ENCODE measurements at regions not wholly inside any gene's neighbourhood (a gene's known extent, or its start where the extent isn't known, plus 50 kb on each side); places are given as distances from the start of the nearest gene placed in this dataset.

DNA sequence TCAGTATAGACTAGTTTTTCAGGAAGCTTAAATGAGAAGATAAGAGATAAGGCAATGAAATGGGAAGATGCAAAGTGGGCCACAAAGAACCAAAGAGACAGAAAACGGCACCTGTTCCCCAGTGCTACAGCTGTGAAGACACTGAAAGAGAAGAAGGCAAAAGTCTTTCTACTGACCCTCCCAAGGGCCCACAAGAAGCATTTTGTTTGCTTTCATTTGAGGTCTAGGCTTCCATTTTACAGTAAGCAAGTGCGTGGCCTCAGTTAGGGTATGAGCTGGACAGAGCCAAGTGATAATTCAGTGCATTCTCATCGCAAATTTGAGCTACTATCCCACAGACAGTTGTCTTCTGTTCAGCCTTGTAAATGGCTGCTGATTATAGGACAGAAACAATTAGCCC is 53.4 kb upstream of the STK17B start:
- H3K4me1 ChIP-seq (replicated peaks) = no peaks in the 10 kb centered on the region
- H3K27ac ChIP-seq = no peak overlapping the region
- intact Hi-C loops (cut with DNase I) = no loop called here
- WGBS = 76% methylated on average over 3 of the region's 3 CpGs
- H3K4me3 ChIP-seq = no peak overlapping the region
- TF ChIP-seq POLR2A (IDR thresholded peaks at IDR 0.05) (no peak), POLR2AphosphoS5 (IDR thresholded peaks at IDR 0.05) (no peak)
- TF ChIP-seq, protein P1, sequence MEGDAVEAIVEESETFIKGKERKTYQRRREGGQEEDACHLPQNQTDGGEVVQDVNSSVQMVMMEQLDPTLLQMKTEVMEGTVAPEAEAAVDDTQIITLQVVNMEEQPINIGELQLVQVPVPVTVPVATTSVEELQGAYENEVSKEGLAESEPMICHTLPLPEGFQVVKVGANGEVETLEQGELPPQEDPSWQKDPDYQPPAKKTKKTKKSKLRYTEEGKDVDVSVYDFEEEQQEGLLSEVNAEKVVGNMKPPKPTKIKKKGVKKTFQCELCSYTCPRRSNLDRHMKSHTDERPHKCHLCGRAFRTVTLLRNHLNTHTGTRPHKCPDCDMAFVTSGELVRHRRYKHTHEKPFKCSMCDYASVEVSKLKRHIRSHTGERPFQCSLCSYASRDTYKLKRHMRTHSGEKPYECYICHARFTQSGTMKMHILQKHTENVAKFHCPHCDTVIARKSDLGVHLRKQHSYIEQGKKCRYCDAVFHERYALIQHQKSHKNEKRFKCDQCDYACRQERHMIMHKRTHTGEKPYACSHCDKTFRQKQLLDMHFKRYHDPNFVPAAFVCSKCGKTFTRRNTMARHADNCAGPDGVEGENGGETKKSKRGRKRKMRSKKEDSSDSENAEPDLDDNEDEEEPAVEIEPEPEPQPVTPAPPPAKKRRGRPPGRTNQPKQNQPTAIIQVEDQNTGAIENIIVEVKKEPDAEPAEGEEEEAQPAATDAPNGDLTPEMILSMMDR (IDR thresholded peaks at IDR 0.05) = no peak
- no peaks in the 10 kb centered on the region for H3K27me3 ChIP-seq (replicated peaks; ENCODE audit: insufficient read depth)
- H3K9me3 ChIP-seq = no peaks in the 10 kb centered on the region
- H3K36me3 ChIP-seq = no peaks in the 10 kb centered on the region
- DNase-seq (ENCODE audit: low spot score) = no peak

DNA sequence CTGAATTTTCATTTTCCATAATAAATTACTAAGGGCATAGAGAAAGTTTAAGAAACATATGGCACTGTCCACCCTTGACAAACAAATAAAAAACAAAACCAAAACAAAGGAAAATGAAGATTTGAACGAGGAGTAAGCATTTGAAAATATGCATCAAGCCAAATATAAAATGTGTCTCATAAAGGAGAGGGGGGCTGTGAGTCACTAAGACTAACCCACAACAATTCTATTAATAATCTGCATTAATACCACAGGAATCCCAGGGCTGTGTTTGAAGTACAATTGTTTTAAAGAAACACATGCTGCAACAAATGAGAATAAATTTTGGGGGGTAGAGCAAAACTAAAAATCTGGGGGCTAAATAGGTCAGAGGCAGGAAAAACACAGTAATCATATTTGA is 53.8 kb upstream of the STK17B start:
- Histone ChIP-seq H3K9me3 (no peaks in the 10 kb centered on the region), H3K4me3 (no peak overlapping the region), H3K4me1 (replicated peaks) (no peaks in the 10 kb centered on the region), H3K27me3 (replicated peaks; ENCODE audit: insufficient read depth) (no peaks in the 10 kb centered on the region), H3K36me3 (no peaks in the 10 kb centered on the region), H3K27ac (no peak overlapping the region)
- DNase-seq (ENCODE audit: low spot score) = no peak
- intact Hi-C loops (cut with DNase I) = no loop called here
- no peak for TF ChIP-seq POLR2A (IDR thresholded peaks at IDR 0.05)
- no peak for TF ChIP-seq POLR2AphosphoS5 (IDR thresholded peaks at IDR 0.05)
- TF ChIP-seq, protein P1 (IDR thresholded peaks at IDR 0.05) = no peak
- 15% methylated on average over 1 of the region's 1 CpG for WGBS

DNA sequence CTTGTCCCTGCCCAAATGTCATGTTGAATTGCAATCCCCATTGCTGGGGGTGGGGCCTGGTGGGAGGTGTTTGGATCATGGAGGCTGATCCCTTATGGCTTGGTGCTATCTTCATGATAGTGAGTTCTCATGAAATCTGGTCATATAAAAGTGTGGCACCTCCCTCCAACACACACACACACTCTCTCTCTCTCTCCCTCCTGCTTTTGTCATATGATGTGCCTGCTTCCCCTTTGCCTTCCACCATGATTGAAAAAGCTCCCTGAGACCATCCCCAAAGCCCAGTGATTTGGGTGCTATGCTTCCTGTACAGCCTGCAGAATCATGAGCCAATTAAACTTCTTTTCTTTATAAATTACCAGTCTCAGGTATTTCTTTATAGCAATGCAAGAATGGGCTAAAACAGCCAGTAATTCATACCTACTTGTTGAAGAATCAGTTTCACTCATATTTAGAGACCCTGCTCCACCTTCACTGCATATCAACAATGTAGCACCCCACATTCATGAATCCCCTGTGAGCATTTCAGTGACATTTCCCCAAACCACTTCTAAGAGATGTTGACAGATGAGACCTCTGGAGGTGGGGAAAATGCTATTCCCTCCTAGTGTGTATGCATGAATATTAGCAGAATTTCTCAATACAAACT is 54.8 kb upstream of the STK17B start:
- no peak overlapping the region for H3K4me3 ChIP-seq
- no peaks in the 10 kb centered on the region for H3K27me3 ChIP-seq (replicated peaks; ENCODE audit: insufficient read depth)
- H3K36me3 ChIP-seq = no peaks in the 10 kb centered on the region
- H3K4me1 ChIP-seq (replicated peaks) = no peaks in the 10 kb centered on the region
- no peak overlapping the region for H3K27ac ChIP-seq
- TF ChIP-seq POLR2AphosphoS5 (IDR thresholded peaks at IDR 0.05) = no peak
- TF ChIP-seq POLR2A (IDR thresholded peaks at IDR 0.05) = no peak
- TF ChIP-seq, protein P1 (IDR thresholded peaks at IDR 0.05) = no peak
- H3K9me3 ChIP-seq = no peaks in the 10 kb centered on the region
- no peak for DNase-seq (ENCODE audit: low spot score)
- intact Hi-C loops (cut with DNase I) = no loop called here

DNA sequence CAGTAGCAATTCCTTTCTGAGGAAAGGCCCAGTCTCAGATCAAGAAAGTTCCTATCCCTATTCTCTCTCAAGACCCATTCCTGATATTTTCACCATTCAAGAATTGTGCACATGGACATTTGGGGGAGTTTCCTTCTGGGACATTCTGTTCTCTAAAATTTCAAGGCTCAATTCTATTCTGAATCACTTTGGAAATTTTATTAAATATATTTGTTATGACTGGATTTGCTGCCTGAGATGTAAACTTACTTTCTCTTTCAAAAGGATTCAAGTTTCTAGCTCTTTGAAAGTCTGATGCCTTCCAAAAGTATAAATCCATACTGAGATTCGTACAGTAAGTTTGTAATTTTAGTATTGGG is 55.3 kb upstream of the STK17B start:
- TF ChIP-seq POLR2AphosphoS5 (IDR thresholded peaks at IDR 0.05) (no peak), POLR2A (IDR thresholded peaks at IDR 0.05) (no peak)
- TF ChIP-seq, protein P1 (IDR thresholded peaks at IDR 0.05) = no peak
- intact Hi-C loops (cut with DNase I) = no loop called here
- H3K9me3 ChIP-seq = no peaks in the 10 kb centered on the region
- no peak overlapping the region for H3K27ac ChIP-seq
- H3K27me3 ChIP-seq (replicated peaks; ENCODE audit: insufficient read depth) = no peaks in the 10 kb centered on the region
- DNase-seq (ENCODE audit: low spot score) = no peak
- WGBS = 89% methylated on average over 1 of the region's 1 CpG
- no peaks in the 10 kb centered on the region for H3K36me3 ChIP-seq
- H3K4me3 ChIP-seq = no peak overlapping the region
- H3K4me1 ChIP-seq (replicated peaks) = no peaks in the 10 kb centered on the region

DNA sequence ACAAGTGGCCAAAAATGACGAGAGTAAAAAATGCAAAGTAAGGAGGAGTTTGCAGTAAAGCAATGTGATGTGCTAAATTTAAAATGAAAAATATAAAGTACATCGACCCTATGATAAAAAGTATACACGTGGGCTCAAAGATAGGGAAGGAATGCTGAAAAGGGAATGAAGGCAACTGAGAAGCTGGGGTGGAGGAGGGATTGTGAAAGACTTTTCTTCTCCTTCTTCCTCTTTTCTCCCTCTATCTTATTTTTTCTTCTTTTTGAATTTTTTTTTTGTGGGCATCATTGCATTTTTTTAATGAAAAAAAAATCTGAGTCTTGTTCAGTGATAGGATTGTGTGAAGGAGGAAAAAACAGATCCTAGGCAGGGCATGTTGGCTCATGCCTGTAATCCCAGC is 57.6 kb upstream of the STK17B start:
- intact Hi-C loops (cut with DNase I) = no loop called here
- DNase-seq (ENCODE audit: low spot score) = no peak
- Histone ChIP-seq H3K36me3 (no peaks in the 10 kb centered on the region), H3K27me3 (replicated peaks; ENCODE audit: insufficient read depth) (no peaks in the 10 kb centered on the region), H3K4me3 (no peak overlapping the region), H3K4me1 (replicated peaks) (peaks cover 10% of the 10 kb centered on the region), H3K27ac (no peak overlapping the region), H3K9me3 (no peaks in the 10 kb centered on the region)
- TF ChIP-seq POLR2AphosphoS5 (IDR thresholded peaks at IDR 0.05) (no peak), POLR2A (IDR thresholded peaks at IDR 0.05) (no peak)
- TF ChIP-seq, protein P1 (IDR thresholded peaks at IDR 0.05) = no peak
- 79% methylated on average over 3 of the region's 3 CpGs for WGBS
